Neuronal stem cell (in vitro differentiated cells): ENCODE measurements at regions not wholly inside any gene's neighbourhood (a gene's known extent, or its start where the extent isn't known, plus 50 kb on each side); places are given as distances from the start of the nearest gene placed in this dataset.
"Not testable (repeated sequence)": the region's sequence is repeated elsewhere in the genome, so short reads cannot be mapped to it uniquely, and the experiment has no call there.

Experiments used
- DNase-seq: peaks from one replicate; pipeline ENCODE4 v3.0.0-alpha.2; 2013; ENCODE audit warnings: low spot score
- H2AFZ ChIP-seq: one replicate; pipeline ENCODE4 v1.6.1; 2013; ENCODE audit warnings: mild to moderate bottlenecking, low read length, inconsistent platforms
- H2AK5ac ChIP-seq: 2 replicates; pipeline ENCODE4 v1.6.1; 2013; ENCODE audit warnings: low read depth, mild to moderate bottlenecking, inconsistent platforms, low read length, moderate library complexity, mixed read lengths
- H2BK120ac ChIP-seq: 2 replicates; pipeline ENCODE4 v1.6.1; 2013; ENCODE audit warnings: low read depth, mild to moderate bottlenecking, inconsistent platforms, low read length, moderate library complexity, mixed read lengths
- H2BK12ac ChIP-seq: one replicate; pipeline ENCODE4 v1.6.1; 2013; ENCODE audit warnings: low read length, inconsistent platforms
- H2BK15ac ChIP-seq: 2 replicates; pipeline ENCODE4 v1.6.1; 2013; ENCODE audit warnings: mild to moderate bottlenecking, low read length, inconsistent platforms, mixed read lengths
- H2BK5ac ChIP-seq: one replicate; pipeline ENCODE4 v1.6.1; 2013; ENCODE audit warnings: inconsistent platforms, mild to moderate bottlenecking, low read length, moderate library complexity
- H3K14ac ChIP-seq: one replicate; pipeline ENCODE4 v1.6.1; 2013; ENCODE audit warnings: low read length, inconsistent platforms
- H3K18ac ChIP-seq: 2 replicates; pipeline ENCODE4 v1.6.1; 2013; ENCODE audit warnings: low read length, inconsistent platforms
- H3K23ac ChIP-seq: 2 replicates; pipeline ENCODE4 v1.6.1; 2013; ENCODE audit warnings: low read depth, mild to moderate bottlenecking, mixed read lengths, low read length, inconsistent platforms; ENCODE audit not compliant: poor library complexity
- H3K27ac ChIP-seq: replicated peaks from 3 replicates; pipeline ENCODE4 v1.5.1; 2013; ENCODE audit warnings: low read length, inconsistent platforms
- H3K27me3 ChIP-seq, 3 experiments: 2 replicates each; pipeline ENCODE4 v1.6.1; 2013; ENCODE audit warnings: low read length in 3 of 3, mild to moderate bottlenecking in 2 of 3, inconsistent platforms in 1 of 3, low read depth in 1 of 3, mixed read lengths in 1 of 3, moderate library complexity in 1 of 3; ENCODE audit not compliant: control insufficient read depth in 3 of 3, insufficient read depth in 3 of 3
- H3K36me3 ChIP-seq, 2 donors: replicated peaks in 1 of 2; 2 replicates each; pipeline ENCODE4 v1.6.1; 2013; ENCODE audit warnings: low read length in 2 of 2; ENCODE audit not compliant: control insufficient read depth in 2 of 2, insufficient read depth in 2 of 2
- H3K4ac ChIP-seq: 2 replicates; pipeline ENCODE4 v1.6.1; 2013; ENCODE audit warnings: inconsistent platforms, mild to moderate bottlenecking, low read length, moderate library complexity
- H3K4me1 ChIP-seq, 2 donors: 1 replicate in 1 of 2; 2 replicates in 1 of 2; pipeline ENCODE4 v1.6.1; 2013; ENCODE audit warnings: low read length in 2 of 2, low read depth in 1 of 2; ENCODE audit not compliant: control insufficient read depth in 2 of 2, insufficient read depth in 1 of 2
- H3K4me2 ChIP-seq: one replicate; pipeline ENCODE4 v1.6.1; 2013; ENCODE audit warnings: mild to moderate bottlenecking, low read length, inconsistent platforms; ENCODE audit not compliant: insufficient read depth, poor library complexity, severe bottlenecking
- H3K4me3 ChIP-seq, 2 donors: 2 replicates each; pipeline ENCODE4 v1.5.1; 2013; ENCODE audit warnings: low read length in 2 of 2, mild to moderate bottlenecking in 2 of 2, inconsistent platforms in 1 of 2, moderate library complexity in 1 of 2
- H3K79me1 ChIP-seq: one replicate; pipeline ENCODE4 v1.6.1; 2013; ENCODE audit warnings: low read depth, mild to moderate bottlenecking, inconsistent platforms, low read length, moderate library complexity
- H3K9ac ChIP-seq: one replicate; pipeline ENCODE4 v1.6.1; 2013; ENCODE audit warnings: mild to moderate bottlenecking, low read depth, low read length, inconsistent platforms; ENCODE audit not compliant: poor library complexity
- H3K9me3 ChIP-seq, 2 donors: replicated peaks in 1 of 2; 2 replicates each; pipeline versions ENCODE3 to v1.6.1; 2013; ENCODE audit warnings: low read length in 2 of 2, mild to moderate bottlenecking in 2 of 2, inconsistent platforms in 1 of 2, low read depth in 1 of 2, mixed read lengths in 1 of 2, moderate library complexity in 1 of 2; ENCODE audit not compliant: control insufficient read depth in 2 of 2, insufficient read depth in 1 of 2
- H4K8ac ChIP-seq: one replicate; pipeline ENCODE4 v1.6.1; 2013; ENCODE audit warnings: low read depth, mild to moderate bottlenecking, inconsistent platforms, low read length, moderate library complexity
- H4K91ac ChIP-seq: one replicate; pipeline ENCODE4 v1.6.1; 2013; ENCODE audit warnings: low read length, low read depth, mild to moderate bottlenecking, inconsistent platforms; ENCODE audit not compliant: poor library complexity
- WGBS, 2 donors: extraction: QIAGEN DNeasy Blood & Tissue Kit; methylation state at CpG; one replicate each; pipeline ENCODE4 v1.1.7; 2013; ENCODE audit warnings: missing lambda C conversion rate in 2 of 2, mixed read lengths in 1 of 2; ENCODE audit not compliant: insufficient read length in 2 of 2, insufficient replicate concordance in 1 of 2; ENCODE audit errors: extremely low coverage in 2 of 2; 5-methylcytosine and 5-hydroxymethylcytosine counted together

DNA sequence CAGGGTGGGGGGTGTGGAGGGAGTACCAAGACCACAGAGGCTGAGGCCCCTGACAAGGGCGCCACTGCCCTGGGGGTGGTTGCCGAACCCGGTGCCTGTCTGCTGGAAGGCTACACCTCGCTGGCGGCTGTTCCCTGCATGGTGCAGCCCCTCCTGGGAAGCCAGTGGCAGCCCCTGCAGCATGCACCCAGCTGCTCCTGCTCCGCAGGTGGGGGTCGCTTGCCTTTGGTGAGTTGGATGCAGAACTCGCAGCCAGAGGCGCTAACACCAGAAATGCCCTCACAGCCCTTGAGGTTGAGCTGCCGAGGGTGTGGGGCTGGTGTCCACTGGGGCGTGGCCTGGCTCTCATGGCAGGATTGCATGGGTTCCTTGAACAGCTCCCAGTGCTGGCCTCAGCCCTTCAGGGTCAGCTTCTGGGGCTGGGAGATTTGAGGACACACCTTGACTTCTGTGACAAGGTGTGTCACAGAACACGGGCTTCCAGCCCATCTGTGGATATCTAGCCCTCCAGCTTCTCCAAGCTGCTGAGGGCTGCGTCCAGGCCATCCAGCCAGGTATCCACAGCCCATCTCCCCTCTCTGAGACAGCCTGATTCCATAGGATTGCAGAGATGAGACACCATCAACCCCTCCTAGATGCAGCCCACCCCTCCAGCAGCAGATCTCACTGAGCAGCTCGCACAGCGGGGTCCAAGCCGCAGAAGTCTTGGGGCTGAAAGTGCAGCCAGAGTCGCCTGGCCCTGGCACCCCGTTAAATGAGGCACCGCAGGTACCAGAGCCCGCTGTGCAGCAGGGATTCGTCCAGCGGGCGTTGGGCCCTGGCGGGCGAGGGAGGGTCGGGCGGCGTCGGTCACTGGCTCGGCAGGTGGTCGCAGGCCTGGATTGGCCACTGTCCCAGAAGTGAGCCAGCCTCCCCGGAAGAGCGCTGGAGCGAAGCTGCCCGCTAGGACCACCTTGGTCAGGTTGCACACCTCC, 586.3 kb downstream of the KCNJ18 start:
- no peak overlapping the region for H3K9ac ChIP-seq
- no peak overlapping the region for H2AFZ ChIP-seq
- no peak overlapping the region for H3K18ac ChIP-seq
- no peak overlapping the region for H2BK15ac ChIP-seq
- H3K27me3 ChIP-seq, result no peaks in the 10 kb centered on the region
- H2BK12ac ChIP-seq, result no peak overlapping the region
- no peak overlapping the region for H3K4me2 ChIP-seq
- no peak overlapping the region for H2BK120ac ChIP-seq
- no peaks in the 10 kb centered on the region for H3K4me1 ChIP-seq
- no peak overlapping the region for H3K23ac ChIP-seq
- H3K4me3 ChIP-seq, result no peak overlapping the region
- H4K91ac ChIP-seq, result no peak overlapping the region
- no CpG with 5 or more reads among the region's 35 CpGs for WGBS, 2 donors
- peaks cover 0 to 9% of the 10 kb centered on the region in 2 donors for H3K9me3 ChIP-seq
- no peak overlapping the region for H3K14ac ChIP-seq
- H3K79me1 ChIP-seq, result no peaks in the 10 kb centered on the region
- no peaks in the 10 kb centered on the region for H3K36me3 ChIP-seq
- no peak overlapping the region for H4K8ac ChIP-seq
- no peak overlapping the region for H2BK5ac ChIP-seq
- no peak overlapping the region for H2AK5ac ChIP-seq
- H3K4ac ChIP-seq, result no peak overlapping the region
- no peak overlapping the region for H3K27ac ChIP-seq
- no peak for DNase-seq

DNA sequence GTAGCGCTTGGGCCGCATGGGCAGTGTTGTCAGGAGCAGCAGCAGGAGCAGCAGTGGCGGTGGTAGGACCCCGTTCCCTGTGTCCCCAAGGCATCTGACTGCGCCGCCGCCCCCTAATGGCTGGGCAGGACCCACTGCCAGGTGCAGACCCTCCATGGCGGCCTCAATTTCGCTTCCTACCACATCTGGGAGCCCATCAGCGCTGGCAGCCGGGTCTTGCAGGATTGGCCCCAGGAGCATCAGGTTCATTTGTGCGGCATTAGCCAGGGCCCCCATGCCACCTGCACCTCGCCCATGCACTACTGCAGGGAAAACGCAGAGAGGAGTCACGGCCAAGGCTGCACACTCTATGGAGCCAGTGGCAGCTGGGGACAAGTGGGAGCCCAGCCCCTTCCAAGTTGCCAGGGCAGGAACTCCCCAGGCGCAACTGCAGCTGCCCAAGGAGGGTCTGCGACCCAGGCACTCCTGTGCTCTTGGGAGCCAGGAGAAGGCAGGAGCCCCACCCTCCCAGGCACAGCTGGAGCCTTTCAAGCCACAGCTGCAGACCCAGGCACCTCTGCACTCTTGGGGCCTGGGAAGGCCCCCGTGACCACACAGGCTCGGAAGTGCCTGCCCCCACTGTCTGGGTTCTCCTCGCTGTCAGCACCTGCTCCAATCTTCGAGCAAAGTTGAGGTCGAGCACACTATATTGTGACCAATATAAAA, 594.2 kb downstream of the KCNJ18 start:
- no peak overlapping the region for H2AFZ ChIP-seq
- no peak overlapping the region for H3K27ac ChIP-seq
- no peak overlapping the region for H2BK120ac ChIP-seq
- H2AK5ac ChIP-seq, result no peak overlapping the region
- H3K36me3 ChIP-seq, result no peaks in the 10 kb centered on the region
- no peaks in the 10 kb centered on the region for H3K27me3 ChIP-seq
- H2BK5ac ChIP-seq, result no peak overlapping the region
- H3K23ac ChIP-seq, result no peak overlapping the region
- no peak overlapping the region for H2BK15ac ChIP-seq
- H3K4me1 ChIP-seq, result no peaks in the 10 kb centered on the region
- peak overlapping the region; percentile 56 for H3K14ac ChIP-seq
- peak overlapping the region in 1 of 2 donors; percentile 54 for H3K4me3 ChIP-seq
- H3K79me1 ChIP-seq, result no peaks in the 10 kb centered on the region
- H3K18ac ChIP-seq, result no peak overlapping the region
- no peak overlapping the region for H3K4me2 ChIP-seq
- WGBS, 2 donors, result no CpG with 5 or more reads among the region's 22 CpGs
- H4K8ac ChIP-seq, result peak overlapping the region; percentile 82
- no peak for DNase-seq
- no peak overlapping the region for H4K91ac ChIP-seq
- no peak overlapping the region for H3K9ac ChIP-seq
- no peak overlapping the region for H2BK12ac ChIP-seq
- no peak overlapping the region for H3K4ac ChIP-seq
- peaks cover 0 to 6% of the 10 kb centered on the region in 2 donors for H3K9me3 ChIP-seq

DNA sequence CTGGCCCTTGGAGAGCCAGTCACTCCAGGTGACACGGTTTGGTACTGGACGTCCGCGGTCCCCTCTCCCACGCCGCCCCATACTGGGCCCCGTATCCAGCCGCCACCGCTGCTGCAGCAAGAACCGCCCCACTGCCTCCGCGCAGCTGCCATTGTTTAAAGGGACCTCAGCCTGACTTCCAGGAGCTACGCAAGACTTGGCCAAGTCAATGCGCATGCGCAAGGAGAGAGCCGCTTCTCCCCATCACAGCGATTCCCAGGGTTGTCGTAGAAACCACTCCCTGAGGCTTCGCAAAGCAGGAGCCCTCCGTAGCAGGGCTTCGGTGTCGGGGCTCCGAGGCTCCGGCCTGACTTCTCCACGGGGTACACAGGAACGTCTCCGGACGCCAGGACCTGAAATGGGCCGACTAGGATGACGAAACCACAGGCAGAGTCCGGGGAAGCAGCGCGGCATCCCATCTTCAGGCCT, 606.2 kb downstream of the KCNJ18 start:
- H3K9me3 ChIP-seq, result peaks cover 0 to 14% of the 10 kb centered on the region in 2 donors
- H4K91ac ChIP-seq, H3K18ac ChIP-seq, H3K4me3 ChIP-seq, H2AK5ac ChIP-seq, H3K23ac ChIP-seq, H3K4me1 ChIP-seq, H2BK12ac ChIP-seq, H3K9ac ChIP-seq, H3K79me1 ChIP-seq, H3K27me3 ChIP-seq, H2AFZ ChIP-seq, H2BK15ac ChIP-seq, H3K4me2 ChIP-seq, H3K4ac ChIP-seq, DNase-seq, H3K27ac ChIP-seq, H3K14ac ChIP-seq, H2BK120ac ChIP-seq, H4K8ac ChIP-seq, H2BK5ac ChIP-seq, H3K36me3 ChIP-seq: not testable (repeated sequence)
- no CpG with 5 or more reads among the region's 33 CpGs for WGBS, 2 donors

DNA sequence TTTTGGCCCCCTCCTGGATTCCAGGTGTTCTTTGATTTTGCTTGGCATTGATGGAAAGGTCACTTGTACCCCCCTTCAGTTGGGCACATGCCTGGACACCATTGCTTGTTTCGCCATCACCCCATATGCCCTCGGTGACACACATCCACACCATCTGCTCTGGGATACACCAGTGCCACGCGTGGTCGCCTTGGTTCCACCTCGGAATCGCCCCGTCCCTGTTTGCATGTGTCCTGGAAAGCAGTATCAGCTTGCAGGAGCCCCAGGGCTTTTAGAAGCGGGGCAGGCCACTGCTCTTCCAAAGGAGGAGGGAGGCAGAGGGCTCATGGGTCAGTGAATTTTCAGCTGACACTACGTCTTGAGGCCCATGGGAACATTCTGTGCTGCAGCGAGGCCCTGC, 607.9 kb downstream of the KCNJ18 start:
- no CpG with 5 or more reads among the region's 11 CpGs for WGBS, 2 donors

More for the DNA sequence above, 607.9 kb downstream of the KCNJ18 start:
- Histone ChIP-seq H3K4me2 (no peak overlapping the region), H3K9me3 (peaks cover 0 to 20% of the 10 kb centered on the region in 2 donors), H3K9ac (no peak overlapping the region), H2AFZ (no peak overlapping the region), H4K91ac (no peak overlapping the region), H2BK12ac (no peak overlapping the region), H3K14ac (no peak overlapping the region), H3K4ac (no peak overlapping the region), H2AK5ac (no peak overlapping the region), H2BK15ac (no peak overlapping the region), H3K18ac (no peak overlapping the region), H3K4me1 (no peaks in the 10 kb centered on the region), H2BK5ac (no peak overlapping the region), H3K36me3 (no peaks in the 10 kb centered on the region), H3K79me1 (no peaks in the 10 kb centered on the region), H2BK120ac (no peak overlapping the region), H3K4me3 (peak overlapping the region in 1 of 2 donors; percentile 35), H3K27me3 (no peaks in the 10 kb centered on the region), H3K23ac (no peak overlapping the region), H3K27ac (no peak overlapping the region), H4K8ac (no peak overlapping the region)
- no peak for DNase-seq
